NOMO-1 treated with dmso at 0.1 percent for 144 hours (cell line): ENCODE measurements at regions not wholly inside any gene's neighbourhood (a gene's known extent, or its start where the extent isn't known, plus 50 kb on each side); places are given as distances from the start of the nearest gene placed in this dataset.
"Not testable (repeated sequence)": the region's sequence is repeated elsewhere in the genome, so short reads cannot be mapped to it uniquely, and the experiment has no call there.

ENCODE experiments used
- DNase-seq: peaks from one replicate; lab custom pipeline; 2025; ENCODE audit not compliant: unreplicated experiment; lab: John Stamatoyannopoulos, UW

- no peak for DNase-seq
Observed at GRCh38 chr20:55186228-55186627, 710.8 kb downstream of the DOK5 start.

DNA sequence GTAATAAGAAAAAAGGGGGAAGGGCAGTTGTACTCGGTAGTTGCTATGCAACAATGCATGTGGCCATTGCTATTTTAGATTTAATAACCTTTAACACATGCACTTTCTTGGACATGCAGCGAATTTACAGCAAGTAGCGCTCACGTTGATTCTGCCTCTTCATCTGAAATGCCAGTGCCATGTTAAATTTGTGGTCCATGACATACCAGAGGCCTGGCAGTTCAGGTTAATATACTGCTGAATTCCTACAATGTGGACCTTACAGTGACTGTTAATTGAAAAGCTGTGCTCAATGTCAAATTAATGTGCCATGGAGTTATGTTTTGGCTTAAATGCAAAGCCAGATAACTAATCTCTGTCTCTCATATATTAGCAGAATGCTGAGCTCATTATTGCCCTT, 699.7 kb downstream of the DOK5 start:
- no peak for DNase-seq

- DNase-seq = no peak
Observed at GRCh38 chr20:55174635-55175034, 699.2 kb downstream of the DOK5 start.

- DNase-seq = no peak
Observed at GRCh38 chr20:55174172-55174571, 698.8 kb downstream of the DOK5 start.

- no peak for DNase-seq
Observed at GRCh38 chr20:55173601-55174000, 698.2 kb downstream of the DOK5 start.

DNA sequence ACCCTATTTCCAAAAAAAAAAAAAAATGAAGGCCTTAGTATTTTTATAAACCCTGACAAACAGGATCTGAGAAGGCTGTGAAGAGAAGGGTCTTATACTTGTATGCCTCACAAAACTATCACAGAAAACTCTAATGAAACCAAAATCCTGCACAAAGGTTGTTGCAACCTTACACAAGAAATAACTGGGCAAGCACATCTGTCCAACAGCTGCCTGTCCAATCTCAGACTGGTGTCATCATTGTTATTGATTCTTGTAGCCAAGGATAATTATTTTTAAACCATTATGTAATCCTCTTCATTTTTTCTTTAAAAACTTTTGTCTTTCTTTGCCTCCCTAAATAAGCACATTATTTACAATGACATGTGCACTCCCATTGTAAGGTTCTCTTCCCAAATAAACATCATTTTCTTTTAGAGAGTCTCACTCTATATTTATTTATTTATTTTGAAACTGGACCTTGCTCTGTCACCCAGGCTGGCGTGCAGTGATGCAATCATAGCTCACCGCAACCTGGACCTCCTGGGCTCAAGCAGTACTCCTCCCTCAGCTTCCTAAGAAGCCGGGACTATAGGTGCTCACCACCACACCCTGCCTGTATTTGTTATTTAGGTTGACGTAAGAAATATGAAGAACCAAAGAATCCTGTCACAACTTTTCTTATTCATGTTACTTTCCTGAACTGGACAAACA, 697.1 kb downstream of the DOK5 start:
- no peak for DNase-seq

- DNase-seq = no peak
Observed at GRCh38 chr20:55166063-55166462, 690.7 kb downstream of the DOK5 start.

DNA sequence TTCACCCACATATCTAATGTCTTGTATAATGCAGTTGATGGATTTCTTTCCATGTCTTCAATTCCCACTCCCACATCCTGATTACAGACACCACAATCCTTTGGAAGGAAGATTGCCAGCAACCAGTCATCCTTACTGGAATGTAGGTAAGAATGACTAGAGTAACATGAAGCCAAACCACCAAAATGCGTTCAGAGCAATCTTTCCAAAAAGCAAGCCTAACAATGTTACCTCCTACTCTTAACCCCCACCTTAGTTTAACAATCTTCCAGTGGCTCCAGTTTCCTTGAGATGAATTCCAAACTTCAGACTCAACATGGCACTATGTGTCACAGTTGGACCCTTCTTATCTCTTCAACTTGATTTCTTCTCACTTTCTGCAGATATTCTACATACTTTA, 685.6 kb downstream of the DOK5 start:
- DNase-seq = no peak

DNA sequence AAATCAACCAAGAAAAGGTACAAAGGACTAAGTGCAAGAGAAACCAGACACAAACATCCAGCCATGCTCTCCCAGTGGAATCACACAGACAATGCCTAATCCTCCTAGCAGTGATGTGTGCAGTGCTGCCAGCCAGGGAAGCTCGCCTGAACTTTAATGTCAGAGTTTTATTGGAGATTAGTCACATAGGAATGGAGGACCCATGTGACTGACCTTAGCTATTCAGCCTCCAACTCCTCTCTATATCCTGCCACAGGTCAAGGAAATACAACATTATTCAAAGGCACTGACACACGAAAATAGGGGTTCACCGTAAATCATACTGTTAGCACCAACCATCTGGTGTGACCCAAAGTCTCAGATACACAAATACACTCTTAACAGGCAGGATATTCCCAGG, 684.6 kb downstream of the DOK5 start:
- DNase-seq = no peak

- DNase-seq = no peak
Observed at GRCh38 chr20:55159230-55159629, 683.8 kb downstream of the DOK5 start.

GRCh38 chr20:55158446-55158845, 683.1 kb downstream of the DOK5 start:
- no peak for DNase-seq

DNA sequence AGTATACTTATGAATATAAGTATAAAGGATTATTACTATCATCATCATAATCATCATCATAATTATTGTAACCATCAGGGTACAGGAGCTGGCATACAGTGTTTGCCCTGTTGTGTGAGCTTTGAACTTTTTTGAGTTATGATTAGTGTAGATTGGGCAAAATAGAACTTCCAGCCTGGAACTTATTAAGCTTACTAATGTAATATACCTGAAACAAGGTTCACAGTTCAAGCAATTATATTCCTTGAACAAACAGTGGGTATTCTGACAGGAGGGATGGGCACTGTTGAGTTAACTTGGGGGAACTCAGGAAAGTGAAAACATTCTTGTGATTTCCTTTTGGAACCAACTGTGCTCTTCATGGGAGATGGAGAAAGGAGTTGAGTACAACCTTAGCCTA, 680.0 kb downstream of the DOK5 start:
- DNase-seq = no peak

GRCh38 chr20:55153001-55153645, 677.7 kb downstream of the DOK5 start:
- no peak for DNase-seq

DNA sequence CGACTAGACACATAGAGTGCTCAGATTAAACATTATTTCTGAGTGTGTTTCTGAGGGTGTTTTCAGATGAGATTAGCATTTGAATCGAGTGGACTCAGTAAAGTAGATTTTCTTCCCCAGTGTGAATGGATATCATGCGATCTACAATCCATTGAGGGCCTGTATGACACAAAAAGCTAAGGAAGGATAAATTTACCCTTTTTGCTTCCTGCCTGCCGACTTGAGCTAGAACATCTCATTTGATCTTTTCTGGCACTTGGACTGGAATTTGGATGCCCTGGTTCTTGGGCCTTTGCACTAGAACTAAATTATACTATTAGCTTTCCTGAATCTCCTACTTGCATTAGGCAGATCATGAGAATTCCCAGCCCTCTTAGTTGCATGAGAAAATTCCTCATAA, 675.8 kb downstream of the DOK5 start:
- no peak for DNase-seq

DNA sequence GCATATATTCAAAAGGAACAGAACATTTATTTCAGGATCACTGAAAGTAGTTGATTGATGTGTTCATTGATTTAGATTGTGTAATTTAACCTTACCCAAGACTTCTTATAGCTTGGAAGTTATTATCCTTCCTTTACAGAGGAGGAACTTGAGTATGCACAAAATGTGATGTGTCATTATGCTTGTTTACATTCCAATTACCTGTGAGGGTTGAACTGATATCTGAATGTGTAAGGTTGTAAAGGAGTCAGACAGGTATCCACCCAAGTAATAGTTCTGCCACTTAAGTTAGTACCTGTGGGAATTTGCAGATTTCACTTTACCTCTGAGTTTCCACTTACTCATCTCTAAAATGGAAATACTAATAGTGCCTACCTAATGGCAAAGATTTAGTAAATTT, 668.2 kb downstream of the DOK5 start:
- DNase-seq = no peak

DNA sequence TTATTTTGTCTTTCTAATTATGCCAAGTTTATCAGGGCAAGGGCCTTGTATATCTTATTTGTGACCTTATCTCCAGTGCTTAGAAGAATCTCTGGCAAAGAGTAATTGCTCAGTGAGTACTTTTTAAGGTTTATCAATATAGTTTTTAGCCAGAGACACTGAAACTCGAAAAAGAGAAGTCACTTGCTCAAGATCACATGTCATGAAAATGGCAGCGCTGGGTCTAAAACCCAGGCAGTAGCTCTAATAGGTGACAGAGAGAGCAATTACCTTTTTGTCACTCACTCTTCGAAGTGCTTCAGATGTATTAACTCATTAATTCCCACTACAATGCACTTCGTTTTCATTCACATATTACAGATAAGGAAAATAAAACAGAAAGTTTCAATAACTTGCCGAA, 667.5 kb downstream of the DOK5 start:
- no peak for DNase-seq

GRCh38 chr20:55140631-55141030, 665.2 kb downstream of the DOK5 start:
- no peak for DNase-seq

- DNase-seq = no peak
Observed at GRCh38 chr20:55139173-55139765, 663.9 kb downstream of the DOK5 start.

DNA sequence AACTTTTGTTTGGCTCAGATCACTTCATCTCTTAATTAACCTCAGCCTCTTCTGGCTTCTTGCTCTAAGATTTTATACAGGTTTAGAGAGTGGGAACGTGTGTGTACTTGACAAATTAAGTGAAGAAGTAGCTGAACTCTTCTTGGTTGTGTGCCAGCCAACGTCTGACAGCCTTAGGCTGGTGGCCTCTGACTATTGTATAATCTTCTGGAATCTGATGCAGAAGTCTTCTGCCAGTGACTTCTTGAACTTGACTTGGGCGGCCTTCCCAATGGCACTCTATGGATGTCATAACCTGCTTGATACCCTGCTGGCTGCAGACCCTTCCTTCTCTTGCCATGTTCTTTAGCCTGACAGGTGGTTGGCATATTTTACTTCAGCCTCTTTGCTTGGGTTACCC, 660.5 kb downstream of the DOK5 start:
- DNase-seq = no peak

GRCh38 chr20:55132523-55132922, 657.1 kb downstream of the DOK5 start:
- DNase-seq = no peak

GRCh38 chr20:55117577-55117976, 642.2 kb downstream of the DOK5 start:
- not testable (repeated sequence) for DNase-seq

DNA sequence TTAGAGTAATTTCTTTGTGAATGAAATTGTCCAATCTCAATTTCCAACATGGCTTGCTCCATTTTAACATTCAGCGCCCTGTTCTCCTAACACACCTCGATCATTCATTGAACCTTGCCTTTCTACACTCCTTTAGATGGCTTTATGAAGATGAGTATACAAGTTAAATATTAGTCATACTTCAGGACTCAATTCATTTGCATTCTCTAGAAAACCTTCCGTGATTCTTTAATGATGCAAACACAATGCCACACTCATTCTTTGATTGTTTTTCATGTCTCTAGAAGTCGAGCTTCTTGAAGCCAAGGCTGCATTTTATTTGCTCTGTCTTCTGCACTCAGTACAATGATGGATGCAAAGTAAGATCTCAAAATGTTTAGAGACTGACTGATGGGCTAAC, 641.2 kb downstream of the DOK5 start:
- no peak for DNase-seq

- DNase-seq = no peak
Observed at GRCh38 chr20:55103188-55103587, 627.8 kb downstream of the DOK5 start.
